PC-9 (cell line): ENCODE measurements at regions not wholly inside any gene's neighbourhood (a gene's known extent, or its start where the extent isn't known, plus 50 kb on each side); places are given as distances from the start of the nearest gene placed in this dataset.

Experiments used
- CTCF ChIP-seq: fragments of 200-600 bp; sonication (generic); conservative IDR thresholded peaks from 2 replicates; pipeline ENCODE4 v1.6.1; 2017; ENCODE audit warnings: mixed run types, antibody characterized with exemption, mild to moderate bottlenecking, moderate library complexity
- EZH2 ChIP-seq: fragments of 200-600 bp; sonication (generic); IDR thresholded peaks from 2 replicates; pipeline ENCODE4 v1.8.0; 2017; ENCODE audit warnings: antibody characterized with exemption, low read depth

GRCh38 chr7:106463851-106464611, 179.2 kb upstream of the NAMPT start:
- TF ChIP-seq CTCF (no peak), EZH2 (no peak)
